Stomach (tissue), 8 donors: ENCODE measurements at regions not wholly inside any gene's neighbourhood (a gene's known extent, or its start where the extent isn't known, plus 50 kb on each side); places are given as distances from the start of the nearest gene placed in this dataset.

Experiments used
- DNase-seq, 2 donors: peaks; one replicate each; pipeline versions ENCODE4 v3.0.0 to v3.0.0-alpha.2; 2013 to 2019
- H3K27ac ChIP-seq, 5 donors: fragments of 200-600 bp in 4 of 5; sonication (generic) in 4 of 5; one replicate each; pipeline ENCODE4 v1.5.1; 2013 to 2019; ENCODE audit warnings: mild to moderate bottlenecking in 1 of 5, moderate library complexity in 1 of 5
- H3K27me3 ChIP-seq, 3 donors: fragments of 200-600 bp; sonication (generic); one replicate each; pipeline ENCODE4 v1.5.1; 2017 to 2019; ENCODE audit warnings: mixed run types in 1 of 3
- H3K36me3 ChIP-seq, 4 donors: fragments of 200-600 bp; sonication (generic); 1 replicate in 3 of 4; 2 replicates in 1 of 4; pipeline ENCODE4 v1.5.1; 2016 to 2019
- H3K4me1 ChIP-seq, 4 donors: fragments of 200-600 bp; sonication (generic); one replicate each; pipeline ENCODE4 v1.5.1; 2016 to 2019
- H3K4me3 ChIP-seq, 4 donors: fragments of 200-600 bp; sonication (generic) in 3 of 4; one replicate each; pipeline ENCODE4 v1.5.1; 2016 to 2019; ENCODE audit warnings: mild to moderate bottlenecking in 1 of 4
- H3K9me3 ChIP-seq, 4 donors: fragments of 200-600 bp; sonication (generic); one replicate each; pipeline ENCODE4 v1.5.1; 2016 to 2019
- CTCF ChIP-seq, 7 experiments: fragments of 450-650 bp in 4 of 7; fragments of 200-600 bp in 3 of 7; sonication (generic) in 3 of 7; IDR thresholded peaks; one replicate each; pipeline ENCODE4 v1.5.1; 2016 to 2019; ENCODE audit warnings: antibody characterized with exemption in 7 of 7, control low read depth in 2 of 7, mild to moderate bottlenecking in 1 of 7
- EP300 ChIP-seq: sonication (generic); formaldehyde crosslinking; IDR thresholded peaks from one replicate; pipeline ENCODE4 v1.6.1; 2017; ENCODE audit warnings: antibody characterized with exemption
- POLR2A ChIP-seq, 4 donors: fragments of 450-650 bp; IDR thresholded peaks; one replicate each; pipeline ENCODE4 v1.6.1; 2016; ENCODE audit warnings: antibody characterized with exemption in 4 of 4, control low read depth in 2 of 4, mild to moderate bottlenecking in 1 of 4, moderate library complexity in 1 of 4
- POLR2AphosphoS5 ChIP-seq, 3 donors: sonication (generic); formaldehyde crosslinking; IDR thresholded peaks; one replicate each; pipeline ENCODE4 v1.6.1; 2016; ENCODE audit warnings: antibody characterized with exemption in 3 of 3
- WGBS, 5 donors: extraction: QIAGEN DNeasy Blood & Tissue Kit in 3 of 5; methylation state at CpG; one replicate each; pipeline versions ENCODE4 v1.1.5 to v1.1.7; 2013 to 2018; 5-methylcytosine and 5-hydroxymethylcytosine counted together
- intact Hi-C: fragments of 100-400 bp; cut with DNase I; formaldehyde crosslinking; loops from one replicate; pipeline ENCODE4 v1.15.1; 2023; ENCODE audit warnings: low total_unique reads
- donor health status: healthy with polysubstance abuse.
- donor health status: Bipolar disorder and iron deficiency.
- donor health status: healthy.

- H3K27me3 ChIP-seq = no peaks in the 10 kb centered on the region
- no peaks in the 10 kb centered on the region for H3K36me3 ChIP-seq
- peaks cover 0 to 25% (median 7%) of the 10 kb centered on the region in 4 donors for H3K9me3 ChIP-seq
- intact Hi-C loops = no loop called here
- DNase-seq = no peak
- no peaks in the 10 kb centered on the region for H3K4me1 ChIP-seq
- 82 to 96% (median 88%) methylated on average over 5 of the region's 5 CpGs for WGBS, 5 donors
- H3K27ac ChIP-seq = no peak overlapping the region
- H3K4me3 ChIP-seq = no peak overlapping the region
- TF ChIP-seq CTCF (IDR thresholded peaks at IDR 0.05) (no peak), POLR2A (IDR thresholded peaks at IDR 0.05) (no peak), EP300 (no peak), POLR2AphosphoS5 (IDR thresholded peaks at IDR 0.05) (no peak)
Measured at GRCh38 chr13:67877031-67877430, 646.9 kb upstream of the PCDH9 start.

- Histone ChIP-seq H3K36me3 (no peaks in the 10 kb centered on the region), H3K27ac (no peak overlapping the region), H3K27me3 (no peaks in the 10 kb centered on the region), H3K4me3 (no peak overlapping the region), H3K4me1 (no peaks in the 10 kb centered on the region), H3K9me3 (peaks cover 0 to 21% (median 7%) of the 10 kb centered on the region in 4 donors)
- WGBS, 5 donors = 80 to 93% (median 89%) methylated on average over 2 of the region's 2 CpGs
- intact Hi-C loops = no loop called here
- TF ChIP-seq POLR2A (IDR thresholded peaks at IDR 0.05) (no peak), CTCF (IDR thresholded peaks at IDR 0.05) (no peak), EP300 (no peak), POLR2AphosphoS5 (IDR thresholded peaks at IDR 0.05) (no peak)
- DNase-seq = no peak
Measured at GRCh38 chr13:67867206-67867605, 637.1 kb upstream of the PCDH9 start.

GRCh38 chr13:67860315-67860714, 630.2 kb upstream of the PCDH9 start:
- Histone ChIP-seq H3K27ac (no peak overlapping the region), H3K36me3 (no peaks in the 10 kb centered on the region), H3K27me3 (no peaks in the 10 kb centered on the region), H3K9me3 (peaks cover 0 to 28% (median 2%) of the 10 kb centered on the region in 4 donors), H3K4me1 (no peaks in the 10 kb centered on the region), H3K4me3 (no peak overlapping the region)
- TF ChIP-seq POLR2A (IDR thresholded peaks at IDR 0.05) = no peak
- no peak for TF ChIP-seq CTCF (IDR thresholded peaks at IDR 0.05)
- TF ChIP-seq POLR2AphosphoS5 (IDR thresholded peaks at IDR 0.05) = no peak
- no peak for TF ChIP-seq EP300
- DNase-seq = no peak
- intact Hi-C loops = no loop called here
- WGBS, 5 donors = 56 to 67% (median 58%) methylated on average over 3 of the region's 3 CpGs

- H3K27ac ChIP-seq = no peak overlapping the region
- no peaks in the 10 kb centered on the region for H3K4me1 ChIP-seq
- WGBS, 5 donors = 85 to 94% (median 89%) methylated on average over 3 of the region's 3 CpGs
- DNase-seq = no peak
- TF ChIP-seq EP300 (no peak), CTCF (IDR thresholded peaks at IDR 0.05) (no peak), POLR2A (IDR thresholded peaks at IDR 0.05) (no peak), POLR2AphosphoS5 (IDR thresholded peaks at IDR 0.05) (no peak)
- H3K9me3 ChIP-seq = peaks cover 0 to 28% (median 2%) of the 10 kb centered on the region in 4 donors
- H3K27me3 ChIP-seq = no peaks in the 10 kb centered on the region
- H3K36me3 ChIP-seq = no peaks in the 10 kb centered on the region
- intact Hi-C loops = no loop called here
- H3K4me3 ChIP-seq = no peak overlapping the region
Measured at GRCh38 chr13:67859904-67860303, 629.8 kb upstream of the PCDH9 start.
